Esophagus (tissue), 2 donors: ENCODE measurements at regions not wholly inside any gene's neighbourhood (a gene's known extent, or its start where the extent isn't known, plus 50 kb on each side); places are given as distances from the start of the nearest gene placed in this dataset.

ENCODE experiments used
- H3K27ac ChIP-seq, 2 donors: one replicate each; pipeline ENCODE4 v1.5.1; 2013; ENCODE audit warnings: low read depth in 2 of 2, mild to moderate bottlenecking in 2 of 2, inconsistent platforms in 1 of 2, low read length in 1 of 2, moderate library complexity in 1 of 2
- H3K27me3 ChIP-seq, 2 donors: one replicate each; pipeline ENCODE4 v1.6.1; 2013; ENCODE audit warnings: low read length in 2 of 2, control low read depth in 1 of 2, mild to moderate bottlenecking in 1 of 2; ENCODE audit not compliant: insufficient read depth in 2 of 2, control insufficient read depth in 1 of 2
- H3K36me3 ChIP-seq, 2 donors: one replicate each; pipeline ENCODE4 v1.6.1; 2013; ENCODE audit warnings: low read length in 1 of 2; ENCODE audit not compliant: control insufficient read depth in 2 of 2, insufficient read depth in 2 of 2
- H3K4me1 ChIP-seq, 2 donors: one replicate each; pipeline ENCODE4 v1.6.1; 2013; ENCODE audit warnings: low read length in 1 of 2; ENCODE audit not compliant: control insufficient read depth in 2 of 2, insufficient read depth in 2 of 2
- H3K4me3 ChIP-seq, 2 donors: one replicate each; pipeline ENCODE4 v1.5.1; 2013; ENCODE audit warnings: low read length in 2 of 2, mild to moderate bottlenecking in 2 of 2, low read depth in 1 of 2, moderate library complexity in 1 of 2
- H3K9me3 ChIP-seq, 2 donors: one replicate each; pipeline ENCODE4 v1.6.1; 2013; ENCODE audit warnings: mild to moderate bottlenecking in 2 of 2, low read depth in 1 of 2, low read length in 1 of 2, moderate library complexity in 1 of 2; ENCODE audit not compliant: control insufficient read depth in 2 of 2, insufficient read depth in 1 of 2
- WGBS, 2 donors: extraction: QIAGEN DNeasy Blood & Tissue Kit; methylation state at CpG; one replicate each; pipeline ENCODE4 v1.1.7; 2013; 5-methylcytosine and 5-hydroxymethylcytosine counted together
- donor health status: healthy with polysubstance abuse.
- donor health status: Bipolar disorder and iron deficiency.

DNA sequence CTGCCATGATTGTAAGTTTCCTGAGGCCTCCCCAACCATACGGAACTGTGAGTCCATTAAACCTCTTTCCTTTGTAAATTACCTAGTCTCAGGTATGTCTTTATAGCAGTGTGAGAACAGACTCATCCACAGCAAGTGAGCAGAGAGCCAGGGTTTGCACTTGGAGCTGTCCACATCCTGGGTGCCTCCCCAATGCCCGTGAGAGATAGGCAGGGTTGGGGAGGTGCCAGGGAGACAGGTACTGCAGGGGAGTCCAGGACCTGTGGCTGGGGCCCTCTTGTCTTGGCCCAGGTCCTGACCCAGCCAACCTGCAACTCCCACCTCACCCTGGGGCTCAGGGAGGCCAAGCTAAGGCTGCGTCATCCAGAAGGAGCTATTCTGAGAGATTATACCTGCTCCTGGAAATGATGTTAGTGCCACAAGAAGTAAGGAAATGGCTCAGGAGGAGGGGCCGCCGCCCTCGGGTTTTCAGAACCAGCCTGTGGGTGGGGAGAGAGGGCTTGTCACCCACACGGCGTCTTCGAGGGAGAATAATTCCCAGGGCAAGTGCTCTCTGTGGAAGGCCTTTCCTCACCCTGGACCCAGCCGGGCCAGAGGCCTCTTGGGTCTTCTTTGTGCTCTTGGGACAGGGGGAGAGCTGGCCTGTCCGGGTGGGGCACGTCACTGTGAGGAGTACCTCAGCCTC, 66.5 kb downstream of the ADRA2C start:
- Histone ChIP-seq H3K36me3 (no peaks in the 10 kb centered on the region), H3K27me3 (no peaks in the 10 kb centered on the region), H3K4me3 (no peak overlapping the region), H3K4me1 (peaks cover 0 to 4% of the 10 kb centered on the region in 2 donors), H3K9me3 (no peaks in the 10 kb centered on the region), H3K27ac (no peak overlapping the region)
- 73 to 78% methylated on average over 12 of the region's 12 CpGs for WGBS, 2 donors

- WGBS, 2 donors, result 87 to 88% methylated on average over 18 of the region's 18 CpGs
- no peaks in the 10 kb centered on the region for H3K36me3 ChIP-seq
- no peaks in the 10 kb centered on the region for H3K4me1 ChIP-seq
- no peak overlapping the region for H3K4me3 ChIP-seq
- peaks cover 0 to 2% of the 10 kb centered on the region in 2 donors for H3K9me3 ChIP-seq
- no peaks in the 10 kb centered on the region for H3K27me3 ChIP-seq
- H3K27ac ChIP-seq, result no peak overlapping the region
These were observed 67.3 kb downstream of the ADRA2C start for GRCh38 chr4:3833326-3833989.

GRCh38 chr4:3834186-3834662, 68.0 kb downstream of the ADRA2C start:
- Histone ChIP-seq H3K9me3 (peaks cover 0 to 2% of the 10 kb centered on the region in 2 donors), H3K27me3 (no peaks in the 10 kb centered on the region), H3K27ac (no peak overlapping the region), H3K36me3 (no peaks in the 10 kb centered on the region), H3K4me3 (no peak overlapping the region), H3K4me1 (no peaks in the 10 kb centered on the region)
- 28 to 36% methylated on average over 14 to 15 of the region's 15 CpGs for WGBS, 2 donors

DNA sequence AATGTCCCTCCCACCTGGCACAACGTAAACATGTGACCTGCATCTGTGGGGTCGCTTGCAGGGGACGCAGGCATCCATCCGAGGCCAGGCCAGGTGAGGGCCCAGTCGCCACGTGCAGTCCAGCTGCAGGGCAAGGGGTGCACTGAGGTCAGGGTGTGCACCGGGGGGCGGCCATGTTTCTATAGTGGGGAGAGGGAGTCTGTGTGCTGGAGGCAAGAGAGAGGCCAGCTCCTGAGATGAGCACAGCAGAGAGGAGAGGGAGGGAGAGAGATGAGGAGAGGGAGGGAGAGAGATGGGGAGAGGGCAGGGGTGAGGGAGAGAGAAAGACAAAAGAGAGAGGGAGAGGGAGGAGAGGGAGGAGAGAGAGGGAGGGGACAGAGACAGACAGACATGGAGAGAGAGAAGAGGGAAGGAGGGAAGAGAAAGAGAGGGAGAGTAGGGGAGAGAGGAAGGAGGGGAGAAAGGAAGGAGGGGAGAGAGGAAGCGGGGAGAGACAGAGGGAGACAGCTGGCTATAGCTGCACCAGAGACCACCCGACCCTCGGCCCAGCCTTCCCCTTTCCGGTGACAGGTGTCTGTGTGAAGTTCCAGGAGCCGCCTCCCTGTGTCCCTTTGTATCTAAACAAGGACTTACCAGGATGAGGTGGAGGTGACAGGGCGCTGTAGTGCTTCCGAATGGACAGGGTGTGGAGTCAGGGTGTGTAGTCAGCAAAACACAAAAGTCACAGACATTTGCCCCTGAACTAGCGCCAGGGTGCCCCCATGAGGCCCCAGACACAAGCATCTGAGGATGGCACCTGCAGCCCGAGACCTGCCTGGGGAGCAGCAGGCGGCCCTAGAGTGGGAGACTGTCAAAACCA, 68.7 kb downstream of the ADRA2C start:
- Histone ChIP-seq H3K9me3 (peaks cover 0 to 2% of the 10 kb centered on the region in 2 donors), H3K36me3 (no peaks in the 10 kb centered on the region), H3K4me3 (no peak overlapping the region), H3K27me3 (no peaks in the 10 kb centered on the region), H3K4me1 (no peaks in the 10 kb centered on the region), H3K27ac (no peak overlapping the region)
- WGBS, 2 donors, result 41% methylated on average over 16 to 18 of the region's 18 CpGs

- Histone ChIP-seq H3K4me3 (no peak overlapping the region), H3K27ac (no peak overlapping the region), H3K9me3 (peaks cover 0 to 2% of the 10 kb centered on the region in 2 donors), H3K27me3 (no peaks in the 10 kb centered on the region), H3K4me1 (no peaks in the 10 kb centered on the region), H3K36me3 (no peaks in the 10 kb centered on the region)
- WGBS, 2 donors, result 49 to 57% methylated on average over 22 of the region's 22 CpGs
These were observed 69.6 kb downstream of the ADRA2C start for GRCh38 chr4:3835527-3836405.

DNA sequence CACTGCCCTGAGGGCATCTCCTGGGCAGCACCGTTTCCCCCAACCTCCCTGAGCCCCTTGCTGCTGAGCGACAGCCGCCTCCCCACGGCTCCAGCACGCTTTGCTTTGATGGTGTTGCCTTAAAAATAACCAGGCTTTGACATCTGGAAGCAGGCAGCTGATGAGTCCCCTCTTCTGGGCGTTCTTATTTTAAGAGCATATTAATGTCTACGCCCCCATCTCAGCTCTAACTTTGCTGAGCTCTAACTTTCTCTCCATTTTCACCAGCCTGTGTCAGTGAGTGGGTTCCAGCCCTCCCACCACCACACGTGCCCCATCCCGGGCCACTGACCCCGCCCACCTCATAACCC, 70.2 kb downstream of the ADRA2C start:
- no peaks in the 10 kb centered on the region for H3K4me1 ChIP-seq
- peaks cover 0 to 2% of the 10 kb centered on the region in 2 donors for H3K9me3 ChIP-seq
- no peaks in the 10 kb centered on the region for H3K36me3 ChIP-seq
- H3K27ac ChIP-seq, result no peak overlapping the region
- no peaks in the 10 kb centered on the region for H3K27me3 ChIP-seq
- H3K4me3 ChIP-seq, result no peak overlapping the region
- WGBS, 2 donors, result 44 to 54% methylated on average over 10 of the region's 10 CpGs

- Histone ChIP-seq H3K27me3 (no peaks in the 10 kb centered on the region), H3K9me3 (peaks cover 0 to 2% of the 10 kb centered on the region in 2 donors), H3K4me1 (no peaks in the 10 kb centered on the region), H3K36me3 (no peaks in the 10 kb centered on the region), H3K27ac (no peak overlapping the region), H3K4me3 (no peak overlapping the region)
- WGBS, 2 donors, result 52 to 59% methylated on average over 14 of the region's 14 CpGs
These were observed 70.8 kb downstream of the ADRA2C start for GRCh38 chr4:3836756-3837601.

- Histone ChIP-seq H3K4me3 (no peak overlapping the region), H3K9me3 (peaks cover 0 to 2% of the 10 kb centered on the region in 2 donors), H3K27ac (no peak overlapping the region), H3K27me3 (no peaks in the 10 kb centered on the region), H3K36me3 (no peaks in the 10 kb centered on the region), H3K4me1 (no peaks in the 10 kb centered on the region)
- WGBS, 2 donors, result 86 to 87% methylated on average over 6 of the region's 6 CpGs
These were observed 72.5 kb downstream of the ADRA2C start for GRCh38 chr4:3838437-3839380.
